Smooth muscle cell (in vitro differentiated cells): ENCODE measurements at regions not wholly inside any gene's neighbourhood (a gene's known extent, or its start where the extent isn't known, plus 50 kb on each side); places are given as distances from the start of the nearest gene placed in this dataset.
"Not testable (repeated sequence)": the region's sequence is repeated elsewhere in the genome, so short reads cannot be mapped to it uniquely, and the experiment has no call there.

Source experiments
- DNase-seq: peaks from one replicate; lab custom pipeline; 2025; ENCODE audit not compliant: unreplicated experiment; lab: John Stamatoyannopoulos, UW
- H2AFZ ChIP-seq: fragments of 200-600 bp; sonication (generic); 2 replicates; pipeline ENCODE4 v1.6.0; 2016; ENCODE audit warnings: antibody characterized with exemption, low read depth, mild to moderate bottlenecking
- H3F3A ChIP-seq: fragments of 200-600 bp; sonication (generic); 2 replicates; pipeline ENCODE4 v1.6.0; 2017; ENCODE audit warnings: antibody characterized with exemption, low read depth
- H3K27ac ChIP-seq: fragments of 200-600 bp; sonication (generic); 2 replicates; pipeline ENCODE4 v1.5.1; 2016; ENCODE audit warnings: low read depth, mild to moderate bottlenecking
- H3K27me3 ChIP-seq: fragments of 200-600 bp; sonication (generic); 2 replicates; pipeline ENCODE4 v1.6.1; 2016; ENCODE audit warnings: low read depth, mild to moderate bottlenecking
- H3K36me3 ChIP-seq: fragments of 200-600 bp; sonication (generic); 2 replicates; pipeline ENCODE4 v1.5.1; 2016; ENCODE audit warnings: low read depth
- H3K4me1 ChIP-seq: fragments of 200-600 bp; sonication (generic); 2 replicates; pipeline ENCODE4 v1.5.1; 2016; ENCODE audit warnings: low read depth
- H3K4me2 ChIP-seq: fragments of 200-600 bp; sonication (generic); 2 replicates; pipeline ENCODE4 v1.6.0; 2016; ENCODE audit warnings: mild to moderate bottlenecking
- H3K4me3 ChIP-seq: fragments of 200-600 bp; sonication (generic); 2 replicates; pipeline ENCODE4 v1.5.1; 2016; ENCODE audit warnings: mild to moderate bottlenecking
- H3K79me2 ChIP-seq: fragments of 200-600 bp; sonication (generic); 2 replicates; pipeline ENCODE4 v1.6.0; 2016; ENCODE audit warnings: low read depth, mild to moderate bottlenecking
- H3K9ac ChIP-seq: fragments of 200-600 bp; sonication (generic); 2 replicates; pipeline ENCODE4 v1.6.0; 2016; ENCODE audit warnings: low read depth
- H3K9me3 ChIP-seq: fragments of 200-600 bp; sonication (generic); replicated peaks from 2 replicates; pipeline ENCODE4 v1.5.1; 2016; ENCODE audit warnings: low read depth
- H4K20me1 ChIP-seq: fragments of 200-600 bp; sonication (generic); 2 replicates; pipeline ENCODE4 v1.6.0; 2016; ENCODE audit warnings: low read depth
- WGBS: methylation state at CpG from one replicate; pipeline ENCODE4 v1.1.7; 2016; ENCODE audit warnings: low lambda C conversion rate; 5-methylcytosine and 5-hydroxymethylcytosine counted together
- TF ChIP-seq, protein P1 (sequence below): fragments of 200-600 bp; sonication (generic); IDR thresholded peaks from 2 replicates; pipeline ENCODE4 v1.5.1; 2017; ENCODE audit warnings: borderline replicate concordance, mild to moderate bottlenecking, antibody characterized with exemption; ENCODE audit not compliant: insufficient read depth, poor library complexity, severe bottlenecking

DNA sequence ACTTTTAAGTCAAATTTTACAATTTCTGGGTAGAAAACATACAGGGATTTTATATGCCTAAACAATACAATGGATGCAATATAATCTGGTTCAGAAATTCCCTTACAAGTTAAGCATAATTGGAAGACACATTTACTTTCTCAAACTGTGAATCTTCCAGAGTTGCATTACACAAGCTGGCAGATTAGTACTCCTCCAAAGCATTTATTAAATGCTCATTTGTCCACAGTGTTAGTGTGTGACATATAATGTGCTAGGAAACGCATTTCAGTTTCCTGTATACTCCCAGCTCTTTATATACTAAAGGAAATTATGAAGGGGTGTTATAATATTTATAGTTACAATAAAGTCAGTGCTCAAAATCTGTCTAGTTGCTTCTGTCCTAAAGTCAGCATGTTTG lies 239.0 kb upstream of the FIGN start:
- H3K9me3 ChIP-seq: no peaks in the 10 kb centered on the region
- H3F3A ChIP-seq: no peaks in the 10 kb centered on the region
- no peak overlapping the region for H3K27ac ChIP-seq
- 85% methylated on average over 1 of the region's 1 CpG for WGBS
- no peak overlapping the region for H2AFZ ChIP-seq
- H3K27me3 ChIP-seq: no peaks in the 10 kb centered on the region
- H3K4me2 ChIP-seq: no peak overlapping the region
- H3K4me1 ChIP-seq: no peaks in the 10 kb centered on the region
- H4K20me1 ChIP-seq: no peaks in the 10 kb centered on the region
- no peaks in the 10 kb centered on the region for H3K36me3 ChIP-seq
- H3K9ac ChIP-seq: no peak overlapping the region
- no peak for DNase-seq
- TF ChIP-seq, protein P1, sequence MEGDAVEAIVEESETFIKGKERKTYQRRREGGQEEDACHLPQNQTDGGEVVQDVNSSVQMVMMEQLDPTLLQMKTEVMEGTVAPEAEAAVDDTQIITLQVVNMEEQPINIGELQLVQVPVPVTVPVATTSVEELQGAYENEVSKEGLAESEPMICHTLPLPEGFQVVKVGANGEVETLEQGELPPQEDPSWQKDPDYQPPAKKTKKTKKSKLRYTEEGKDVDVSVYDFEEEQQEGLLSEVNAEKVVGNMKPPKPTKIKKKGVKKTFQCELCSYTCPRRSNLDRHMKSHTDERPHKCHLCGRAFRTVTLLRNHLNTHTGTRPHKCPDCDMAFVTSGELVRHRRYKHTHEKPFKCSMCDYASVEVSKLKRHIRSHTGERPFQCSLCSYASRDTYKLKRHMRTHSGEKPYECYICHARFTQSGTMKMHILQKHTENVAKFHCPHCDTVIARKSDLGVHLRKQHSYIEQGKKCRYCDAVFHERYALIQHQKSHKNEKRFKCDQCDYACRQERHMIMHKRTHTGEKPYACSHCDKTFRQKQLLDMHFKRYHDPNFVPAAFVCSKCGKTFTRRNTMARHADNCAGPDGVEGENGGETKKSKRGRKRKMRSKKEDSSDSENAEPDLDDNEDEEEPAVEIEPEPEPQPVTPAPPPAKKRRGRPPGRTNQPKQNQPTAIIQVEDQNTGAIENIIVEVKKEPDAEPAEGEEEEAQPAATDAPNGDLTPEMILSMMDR: no peak
- H3K79me2 ChIP-seq: no peaks in the 10 kb centered on the region
- no peak overlapping the region for H3K4me3 ChIP-seq

GRCh38 chr2:163970058-163970813 lies 234.4 kb upstream of the FIGN start:
- TF ChIP-seq, protein P1: no peak
- H3K4me2 ChIP-seq: no peak overlapping the region
- no peaks in the 10 kb centered on the region for H3K36me3 ChIP-seq
- no peaks in the 10 kb centered on the region for H4K20me1 ChIP-seq
- no peaks in the 10 kb centered on the region for H3K9me3 ChIP-seq
- no peak overlapping the region for H2AFZ ChIP-seq
- H3F3A ChIP-seq: no peaks in the 10 kb centered on the region
- H3K27me3 ChIP-seq: no peaks in the 10 kb centered on the region
- H3K79me2 ChIP-seq: no peaks in the 10 kb centered on the region
- H3K9ac ChIP-seq: no peak overlapping the region
- H3K4me3 ChIP-seq: no peak overlapping the region
- no peaks in the 10 kb centered on the region for H3K4me1 ChIP-seq
- 85% methylated on average over 4 of the region's 4 CpGs for WGBS
- H3K27ac ChIP-seq: no peak overlapping the region
- DNase-seq: no peak

- not testable (repeated sequence) for H3K27me3 ChIP-seq, H3K4me2 ChIP-seq, H3K4me1 ChIP-seq, H3F3A ChIP-seq, H3K4me3 ChIP-seq, H3K9me3 ChIP-seq, H3K9ac ChIP-seq, DNase-seq, H3K27ac ChIP-seq, H3K36me3 ChIP-seq, H3K79me2 ChIP-seq, H2AFZ ChIP-seq, H4K20me1 ChIP-seq
- WGBS: 96% methylated on average over 6 of the region's 6 CpGs
These were observed 228.5 kb upstream of the FIGN start for GRCh38 chr2:163964278-163964677.

DNA sequence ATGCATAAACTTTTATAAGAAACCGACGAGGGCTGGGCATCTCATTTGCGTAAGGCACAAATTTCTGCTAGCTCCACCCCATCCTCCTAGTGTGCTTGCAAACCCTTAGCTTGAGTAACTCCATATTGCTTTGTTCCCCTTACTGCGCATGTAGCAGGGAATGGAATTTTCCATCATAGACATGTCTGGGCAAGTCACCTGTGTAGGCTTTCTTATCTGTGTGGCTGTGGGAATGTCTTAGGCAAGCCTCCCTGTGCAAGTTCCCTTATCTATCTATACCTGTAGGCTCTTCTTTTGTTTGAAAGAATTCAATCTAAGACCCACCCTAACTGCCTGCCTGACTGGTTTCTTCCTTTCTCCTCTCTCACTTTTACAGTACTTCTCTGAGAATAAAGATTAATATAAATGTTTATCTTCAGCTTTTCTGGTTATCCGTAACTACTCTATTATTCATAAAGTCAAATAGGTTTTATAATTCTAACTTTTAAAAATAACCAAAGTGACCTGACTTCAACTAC lies 217.6 kb upstream of the FIGN start:
- no peak overlapping the region for H3K27ac ChIP-seq
- H4K20me1 ChIP-seq: no peaks in the 10 kb centered on the region
- H3F3A ChIP-seq: no peaks in the 10 kb centered on the region
- no peaks in the 10 kb centered on the region for H3K79me2 ChIP-seq
- 93% methylated on average over 5 of the region's 5 CpGs for whole genome bisulfite sequencing
- H3K9ac ChIP-seq: no peak overlapping the region
- no peak overlapping the region for H3K4me2 ChIP-seq
- TF ChIP-seq, protein P1: no peak
- H3K4me1 ChIP-seq: no peaks in the 10 kb centered on the region
- H2AFZ ChIP-seq: no peak overlapping the region
- no peak for DNase-seq
- H3K27me3 ChIP-seq: no peaks in the 10 kb centered on the region
- H3K9me3 ChIP-seq: no peaks in the 10 kb centered on the region
- H3K36me3 ChIP-seq: no peaks in the 10 kb centered on the region
- no peak overlapping the region for H3K4me3 ChIP-seq
